HL-60 (cell line): ENCODE measurements at regions not wholly inside any gene's neighbourhood (a gene's known extent, or its start where the extent isn't known, plus 50 kb on each side); places are given as distances from the start of the nearest gene placed in this dataset.

Experiments
- DNase-seq, 2 experiments: peaks; one replicate each; pipeline ENCODE4 v3.0.0-alpha.2; 2010 to 2020; ENCODE audit warnings: low read depth in 1 of 2, low spot score in 1 of 2
- H3K27ac ChIP-seq: fragments of 250-450 bp; sonication (Bioruptor Pico); replicated peaks from 2 replicates; pipeline ENCODE4 v1.5.1; 2020; ENCODE audit warnings: mild to moderate bottlenecking, moderate library complexity
- H3K27me3 ChIP-seq: fragments of 250-450 bp; sonication (Bioruptor Pico); 2 replicates; pipeline ENCODE4 v1.5.1; 2021; ENCODE audit warnings: mild to moderate bottlenecking, moderate library complexity; ENCODE audit not compliant: insufficient read depth, poor library complexity, severe bottlenecking
- H3K4me3 ChIP-seq: replicated peaks from 2 replicates; pipeline ENCODE4 v1.5.1; 2011; ENCODE audit warnings: mild to moderate bottlenecking, control low read depth, low read length; ENCODE audit not compliant: insufficient read depth
- GABPA ChIP-seq: IDR thresholded peaks from 2 replicates; pipeline ENCODE4 v1.6.1; 2012; ENCODE audit warnings: low read depth
- POLR2AphosphoS5 ChIP-seq: IDR thresholded peaks from 2 replicates; pipeline ENCODE4 v1.6.1; 2012; ENCODE audit warnings: low read depth
- SPI1 ChIP-seq: IDR thresholded peaks from 2 replicates; pipeline ENCODE4 v1.6.1; 2012; ENCODE audit warnings: low read depth, mild to moderate bottlenecking, borderline replicate concordance
- TF ChIP-seq, protein P1 (sequence below): IDR thresholded peaks from one replicate; pipeline ENCODE4 v1.5.1; 2011; ENCODE audit warnings: low read length, control low read depth, inconsistent platforms; ENCODE audit not compliant: insufficient read depth
- TF ChIP-seq, protein P2 (sequence below): IDR thresholded peaks from 2 replicates; pipeline ENCODE4 v1.6.1; 2012; ENCODE audit warnings: low read depth; ENCODE audit not compliant: insufficient replicate concordance

DNA sequence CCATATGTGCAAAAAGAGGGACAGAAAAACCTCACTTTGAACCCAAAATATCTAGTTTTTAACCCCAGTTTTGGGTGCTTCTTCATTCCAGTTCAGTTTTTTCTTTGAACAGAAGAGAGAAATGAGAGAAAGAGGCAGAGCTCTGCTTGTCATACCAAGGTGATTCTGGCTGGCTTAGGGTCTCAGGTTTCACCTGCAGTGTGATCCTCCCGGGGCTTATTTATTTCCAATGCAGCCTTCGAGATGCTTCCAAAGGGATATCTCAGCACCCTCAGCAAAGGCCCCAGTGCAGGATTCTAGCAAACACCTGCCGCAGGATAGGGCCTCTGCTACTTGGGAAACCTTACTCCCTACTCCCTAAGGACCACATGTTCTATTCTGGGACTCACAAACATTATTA lies 131.3 kb downstream of the WDR11 start:
- TF ChIP-seq, protein P1, sequence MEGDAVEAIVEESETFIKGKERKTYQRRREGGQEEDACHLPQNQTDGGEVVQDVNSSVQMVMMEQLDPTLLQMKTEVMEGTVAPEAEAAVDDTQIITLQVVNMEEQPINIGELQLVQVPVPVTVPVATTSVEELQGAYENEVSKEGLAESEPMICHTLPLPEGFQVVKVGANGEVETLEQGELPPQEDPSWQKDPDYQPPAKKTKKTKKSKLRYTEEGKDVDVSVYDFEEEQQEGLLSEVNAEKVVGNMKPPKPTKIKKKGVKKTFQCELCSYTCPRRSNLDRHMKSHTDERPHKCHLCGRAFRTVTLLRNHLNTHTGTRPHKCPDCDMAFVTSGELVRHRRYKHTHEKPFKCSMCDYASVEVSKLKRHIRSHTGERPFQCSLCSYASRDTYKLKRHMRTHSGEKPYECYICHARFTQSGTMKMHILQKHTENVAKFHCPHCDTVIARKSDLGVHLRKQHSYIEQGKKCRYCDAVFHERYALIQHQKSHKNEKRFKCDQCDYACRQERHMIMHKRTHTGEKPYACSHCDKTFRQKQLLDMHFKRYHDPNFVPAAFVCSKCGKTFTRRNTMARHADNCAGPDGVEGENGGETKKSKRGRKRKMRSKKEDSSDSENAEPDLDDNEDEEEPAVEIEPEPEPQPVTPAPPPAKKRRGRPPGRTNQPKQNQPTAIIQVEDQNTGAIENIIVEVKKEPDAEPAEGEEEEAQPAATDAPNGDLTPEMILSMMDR: no peak
- TF ChIP-seq POLR2AphosphoS5 (no peak), SPI1 (no peak), GABPA (no peak)
- TF ChIP-seq, protein P2, sequence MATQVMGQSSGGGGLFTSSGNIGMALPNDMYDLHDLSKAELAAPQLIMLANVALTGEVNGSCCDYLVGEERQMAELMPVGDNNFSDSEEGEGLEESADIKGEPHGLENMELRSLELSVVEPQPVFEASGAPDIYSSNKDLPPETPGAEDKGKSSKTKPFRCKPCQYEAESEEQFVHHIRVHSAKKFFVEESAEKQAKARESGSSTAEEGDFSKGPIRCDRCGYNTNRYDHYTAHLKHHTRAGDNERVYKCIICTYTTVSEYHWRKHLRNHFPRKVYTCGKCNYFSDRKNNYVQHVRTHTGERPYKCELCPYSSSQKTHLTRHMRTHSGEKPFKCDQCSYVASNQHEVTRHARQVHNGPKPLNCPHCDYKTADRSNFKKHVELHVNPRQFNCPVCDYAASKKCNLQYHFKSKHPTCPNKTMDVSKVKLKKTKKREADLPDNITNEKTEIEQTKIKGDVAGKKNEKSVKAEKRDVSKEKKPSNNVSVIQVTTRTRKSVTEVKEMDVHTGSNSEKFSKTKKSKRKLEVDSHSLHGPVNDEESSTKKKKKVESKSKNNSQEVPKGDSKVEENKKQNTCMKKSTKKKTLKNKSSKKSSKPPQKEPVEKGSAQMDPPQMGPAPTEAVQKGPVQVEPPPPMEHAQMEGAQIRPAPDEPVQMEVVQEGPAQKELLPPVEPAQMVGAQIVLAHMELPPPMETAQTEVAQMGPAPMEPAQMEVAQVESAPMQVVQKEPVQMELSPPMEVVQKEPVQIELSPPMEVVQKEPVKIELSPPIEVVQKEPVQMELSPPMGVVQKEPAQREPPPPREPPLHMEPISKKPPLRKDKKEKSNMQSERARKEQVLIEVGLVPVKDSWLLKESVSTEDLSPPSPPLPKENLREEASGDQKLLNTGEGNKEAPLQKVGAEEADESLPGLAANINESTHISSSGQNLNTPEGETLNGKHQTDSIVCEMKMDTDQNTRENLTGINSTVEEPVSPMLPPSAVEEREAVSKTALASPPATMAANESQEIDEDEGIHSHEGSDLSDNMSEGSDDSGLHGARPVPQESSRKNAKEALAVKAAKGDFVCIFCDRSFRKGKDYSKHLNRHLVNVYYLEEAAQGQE: no peak
- DNase-seq: no peak
- Histone ChIP-seq H3K27ac (no peak overlapping the region), H3K4me3 (no peak overlapping the region), H3K27me3 (peaks cover 24% of the 10 kb centered on the region)

DNA sequence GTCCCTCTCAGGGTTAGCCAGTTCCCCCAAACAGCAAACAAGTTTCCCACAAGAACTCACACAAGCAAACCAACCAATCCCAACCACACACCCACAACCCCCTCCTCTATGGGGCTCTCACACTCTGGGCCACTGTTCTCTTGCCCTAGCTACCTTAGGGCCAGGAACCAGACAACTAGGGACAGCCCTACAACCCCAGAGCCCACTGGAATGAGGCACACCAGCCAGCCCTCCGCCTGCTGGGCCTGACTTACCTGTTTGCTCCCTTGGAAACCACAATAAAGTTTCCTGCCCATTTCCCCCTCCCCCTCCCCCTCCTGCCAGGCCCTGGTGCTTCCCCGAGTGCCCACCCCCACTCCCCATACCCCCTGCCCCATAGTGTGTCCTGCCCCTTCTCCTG lies 132.6 kb downstream of the WDR11 start:
- Histone ChIP-seq H3K4me3 (no peak overlapping the region), H3K27ac (no peak overlapping the region), H3K27me3 (peaks cover 20% of the 10 kb centered on the region)
- no peak for DNase-seq
- TF ChIP-seq SPI1 (no peak), POLR2AphosphoS5 (no peak), GABPA (no peak)
- TF ChIP-seq, protein P1: no peak
- TF ChIP-seq, protein P2: no peak

DNA sequence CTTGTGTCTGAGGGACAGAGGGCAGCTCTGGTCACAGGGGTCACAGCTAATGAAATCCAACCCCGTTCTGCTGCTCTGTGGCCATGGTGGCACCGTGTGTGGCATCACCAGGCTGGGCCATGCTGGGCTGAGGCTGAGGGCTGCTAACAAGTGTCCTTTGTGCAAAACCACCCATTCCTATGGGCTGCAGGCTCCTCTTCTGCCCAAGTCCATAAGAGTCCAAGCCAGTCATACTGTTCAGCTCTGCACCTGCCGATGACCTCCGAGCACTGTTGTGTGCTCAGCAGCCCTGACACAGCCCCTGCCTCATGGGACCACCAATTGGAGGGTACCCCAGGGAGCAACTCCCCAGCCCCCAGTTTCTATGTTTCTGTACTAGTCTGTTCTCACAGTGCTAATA lies 133.1 kb downstream of the WDR11 start:
- TF ChIP-seq GABPA (no peak), POLR2AphosphoS5 (no peak), SPI1 (no peak)
- TF ChIP-seq, protein P1: no peak
- TF ChIP-seq, protein P2: no peak
- H3K27me3 ChIP-seq: peaks cover 15% of the 10 kb centered on the region
- no peak overlapping the region for H3K27ac ChIP-seq
- no peak for DNase-seq
- H3K4me3 ChIP-seq: no peak overlapping the region
